ENCODE measurements at regions not wholly inside any gene's neighbourhood (a gene's known extent, or its start where the extent isn't known, plus 50 kb on each side); places are given as distances from the start of the nearest gene placed in this dataset.

DNA sequence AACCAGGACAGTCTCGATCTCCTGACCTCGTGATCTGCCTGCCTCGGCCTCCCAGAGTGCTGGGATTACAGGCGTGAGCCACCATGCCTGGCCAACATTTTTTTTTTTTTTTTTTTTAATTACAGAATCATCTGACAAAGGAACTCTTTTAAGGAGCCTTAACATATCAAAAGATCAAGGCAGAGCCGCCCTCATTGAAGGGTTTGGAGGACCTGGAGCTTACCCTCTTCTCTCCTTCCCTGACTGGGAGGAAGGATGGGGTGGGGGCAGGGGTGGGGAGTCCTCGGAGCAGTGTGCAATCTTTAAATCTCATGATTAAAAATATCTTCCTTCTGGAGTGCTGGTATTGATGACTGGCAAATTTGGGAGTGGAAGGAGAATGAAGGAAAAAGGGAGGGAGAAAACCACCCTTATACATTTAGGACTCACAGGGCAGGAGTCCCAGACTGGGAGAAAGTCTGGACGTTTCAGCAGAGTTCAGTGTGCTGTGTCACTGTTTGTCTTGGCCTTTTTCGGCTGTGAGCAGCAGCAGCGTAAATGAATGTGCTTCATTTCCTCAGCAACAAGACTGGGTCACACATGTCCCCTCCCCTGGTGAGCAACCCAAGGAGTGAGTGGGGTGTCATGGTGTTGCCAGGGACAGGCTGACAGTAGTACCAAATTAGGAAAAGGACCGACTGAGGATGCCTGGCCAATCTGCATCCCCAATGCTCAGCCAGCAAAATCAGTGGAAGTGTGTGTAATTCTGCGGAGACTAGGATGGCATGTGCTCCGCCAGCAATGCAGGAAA lies 115.3 kb upstream of the BNC2 start:
- in situ Hi-C loops (cut with HindIII; ENCODE audit: low pct_unique_long_range_greater_than_20kb, low sequenced_read_pairs) = no loop called here
- no peak for DNase-seq (ENCODE audit: low read depth, low spot score)

DNA sequence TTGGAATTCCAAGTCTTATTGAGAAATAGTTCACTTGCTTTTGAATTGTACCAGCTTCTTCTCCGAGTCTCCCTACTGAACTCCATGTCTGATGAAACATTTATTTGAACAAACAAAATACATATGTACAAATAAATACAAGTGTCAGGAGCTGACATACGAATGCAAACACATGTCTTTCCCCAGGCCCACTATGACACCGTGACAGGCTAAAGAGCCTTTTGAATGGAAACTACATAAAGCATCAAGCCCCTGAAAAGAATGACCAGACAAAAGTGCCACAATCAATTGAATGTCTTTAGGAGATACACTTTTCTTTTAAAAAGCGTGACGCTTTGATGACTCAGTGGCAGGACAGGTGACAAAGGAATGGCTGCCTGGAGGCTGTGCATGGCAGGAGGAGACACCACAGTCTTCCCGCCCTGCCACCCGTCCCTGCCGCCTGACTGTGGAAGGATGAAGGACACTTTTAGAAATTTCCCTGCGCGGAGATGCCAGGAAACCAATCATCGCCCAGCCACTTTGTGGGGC lies 112.4 kb upstream of the BNC2 start:
- no peak for DNase-seq (ENCODE audit: low read depth, low spot score)
- in situ Hi-C loops (cut with HindIII; ENCODE audit: low pct_unique_long_range_greater_than_20kb, low sequenced_read_pairs) = no loop called here

DNA sequence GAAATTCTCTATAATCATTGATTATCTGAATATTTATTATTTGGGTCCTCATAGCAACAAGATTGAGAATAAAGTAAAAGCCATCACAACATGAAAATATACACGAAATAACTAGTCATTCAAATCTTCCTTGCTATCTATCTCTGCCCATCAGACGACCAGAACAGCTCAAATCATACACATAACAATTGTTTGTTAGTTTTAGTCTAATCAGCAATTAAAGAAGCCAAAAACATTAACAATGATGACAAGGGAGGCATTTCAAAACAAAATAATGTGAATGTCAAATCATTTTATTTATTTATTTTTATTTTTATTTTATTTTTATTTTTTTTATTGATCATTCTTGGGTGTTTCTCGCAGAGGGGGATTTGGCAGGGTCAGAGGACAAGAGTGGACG lies 106.0 kb upstream of the BNC2 start:
- DNase-seq (ENCODE audit: low read depth, low spot score) = no peak
- in situ Hi-C loops (cut with HindIII; ENCODE audit: low pct_unique_long_range_greater_than_20kb, low sequenced_read_pairs) = no loop called here

DNA sequence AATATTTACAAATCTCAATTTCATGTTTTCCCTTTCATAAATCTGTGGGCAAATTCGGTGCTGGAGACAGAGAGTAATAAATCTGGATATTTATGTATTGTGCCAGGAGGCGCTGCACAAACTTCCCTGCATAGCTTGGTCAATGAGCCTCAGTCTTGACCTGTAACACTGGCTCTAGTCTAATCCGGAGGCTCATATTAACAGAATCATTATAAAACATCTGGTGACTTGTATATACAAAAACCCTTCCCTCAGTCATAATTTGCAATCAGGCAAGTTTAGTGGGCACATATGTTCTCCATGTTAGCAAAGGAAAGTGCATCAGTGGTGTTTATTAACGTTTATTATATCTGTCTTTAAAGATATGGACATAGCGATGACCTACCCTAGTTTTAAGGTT lies 104.0 kb upstream of the BNC2 start:
- no peak for DNase-seq (ENCODE audit: low read depth, low spot score)
- in situ Hi-C loops (cut with HindIII; ENCODE audit: low pct_unique_long_range_greater_than_20kb, low sequenced_read_pairs) = no loop called here

DNA sequence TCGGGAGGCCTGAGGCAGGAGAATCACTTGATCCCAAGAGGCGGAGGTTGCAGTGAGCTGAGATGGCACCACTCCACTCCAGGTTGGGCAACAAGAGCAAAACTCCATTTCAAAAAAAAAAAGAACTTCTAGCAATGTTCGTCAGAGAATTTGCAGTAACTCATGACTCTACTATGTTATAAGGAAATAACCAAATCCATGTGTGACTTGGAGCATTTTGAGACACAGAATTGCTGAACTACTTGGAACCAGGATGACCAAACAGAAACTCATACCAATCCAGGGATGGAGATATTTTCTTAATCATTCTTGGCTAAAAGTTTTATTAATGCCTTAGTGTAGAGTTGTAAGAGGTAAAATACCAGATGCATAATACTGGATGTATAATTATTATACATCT lies 99.9 kb upstream of the BNC2 start:
- no peak for DNase-seq (ENCODE audit: low read depth, low spot score)
- in situ Hi-C loops (cut with HindIII; ENCODE audit: low pct_unique_long_range_greater_than_20kb, low sequenced_read_pairs) = no loop called here

DNA sequence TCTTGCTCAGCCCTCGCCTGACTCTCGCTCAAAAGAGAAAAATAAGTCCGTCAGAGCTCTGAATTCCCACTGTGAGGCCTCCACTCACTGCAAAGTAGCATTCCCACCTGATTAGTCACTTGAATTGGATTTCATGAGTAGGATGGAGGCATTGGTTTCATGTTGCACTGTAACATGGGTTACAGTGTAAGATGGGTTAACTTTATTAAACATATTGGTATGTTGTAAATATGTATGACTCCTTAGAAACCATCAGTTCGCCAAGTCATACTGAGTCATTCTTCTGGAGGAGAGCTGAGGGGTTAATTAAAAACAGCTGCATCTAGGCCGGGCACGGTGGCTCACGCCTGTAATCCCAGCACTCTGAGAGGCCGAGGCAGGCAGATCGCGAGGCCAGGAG lies 93.8 kb upstream of the BNC2 start:
- in situ Hi-C loops (cut with HindIII; ENCODE audit: low pct_unique_long_range_greater_than_20kb, low sequenced_read_pairs) = no loop called here
- no peak for DNase-seq (ENCODE audit: low read depth, low spot score)

DNA sequence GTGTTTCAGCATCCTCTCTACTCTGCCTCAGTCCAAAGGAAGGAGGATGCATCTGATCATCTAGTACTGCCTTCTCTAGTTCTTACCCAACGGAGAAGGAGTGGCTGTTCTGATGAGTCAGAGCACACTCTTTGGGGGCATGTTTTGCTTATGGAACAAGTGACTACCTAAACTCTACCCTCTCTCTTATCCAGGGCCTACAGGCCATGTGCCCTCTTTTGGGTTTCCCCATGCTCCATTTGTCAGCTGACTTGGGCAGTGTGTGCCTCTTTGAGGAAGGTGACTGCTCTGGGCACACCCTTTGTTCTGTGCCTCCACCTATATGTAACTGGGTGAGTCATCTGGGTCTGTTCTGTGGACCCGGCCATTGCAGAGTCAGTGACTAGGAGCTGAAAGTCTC lies 89.6 kb upstream of the BNC2 start:
- in situ Hi-C loops (cut with HindIII; ENCODE audit: low pct_unique_long_range_greater_than_20kb, low sequenced_read_pairs) = no loop called here
- no peak for DNase-seq (ENCODE audit: low read depth, low spot score)

DNA sequence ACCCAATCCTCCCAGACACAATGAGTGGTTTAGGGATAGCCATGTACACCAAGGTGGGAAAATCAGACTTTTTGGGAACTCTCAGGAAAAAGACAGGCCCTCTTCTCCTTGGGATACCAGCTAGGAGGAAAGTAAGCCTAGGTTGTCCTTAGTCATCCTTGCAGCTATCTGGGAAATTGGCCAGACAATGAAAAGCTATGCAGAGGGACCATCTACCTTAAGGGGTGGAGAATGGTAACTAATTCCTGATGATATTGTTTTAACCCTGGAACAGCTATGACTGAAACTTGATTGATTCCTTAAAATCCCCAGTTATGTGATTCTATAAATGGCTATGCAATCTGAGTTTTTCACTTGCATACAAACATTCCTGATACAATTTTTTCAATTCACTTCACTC lies 88.9 kb upstream of the BNC2 start:
- in situ Hi-C loops (cut with HindIII; ENCODE audit: low pct_unique_long_range_greater_than_20kb, low sequenced_read_pairs) = no loop called here
- DNase-seq (ENCODE audit: low read depth, low spot score) = no peak

DNA sequence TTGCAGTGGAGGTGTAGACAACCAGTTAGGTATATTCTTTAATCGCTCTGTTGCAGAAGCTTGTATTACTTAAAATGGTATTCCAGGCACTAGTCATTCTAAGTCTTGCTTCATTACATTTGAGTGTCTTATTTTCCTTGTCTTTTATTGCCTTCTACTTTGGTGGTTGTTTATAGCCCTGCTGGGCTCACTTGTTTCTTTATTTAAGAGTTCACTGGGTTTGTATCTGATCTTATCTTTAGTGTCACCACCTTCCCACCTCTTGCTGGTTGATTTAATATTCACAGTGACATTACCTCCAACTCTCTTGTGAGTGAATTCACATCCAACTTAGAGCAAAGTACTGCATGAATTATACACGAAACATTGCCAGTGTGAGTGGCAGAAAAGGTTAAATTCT lies 83.6 kb upstream of the BNC2 start:
- no peak for DNase-seq (ENCODE audit: low read depth, low spot score)
- in situ Hi-C loops (cut with HindIII; ENCODE audit: low pct_unique_long_range_greater_than_20kb, low sequenced_read_pairs) = no loop called here

DNA sequence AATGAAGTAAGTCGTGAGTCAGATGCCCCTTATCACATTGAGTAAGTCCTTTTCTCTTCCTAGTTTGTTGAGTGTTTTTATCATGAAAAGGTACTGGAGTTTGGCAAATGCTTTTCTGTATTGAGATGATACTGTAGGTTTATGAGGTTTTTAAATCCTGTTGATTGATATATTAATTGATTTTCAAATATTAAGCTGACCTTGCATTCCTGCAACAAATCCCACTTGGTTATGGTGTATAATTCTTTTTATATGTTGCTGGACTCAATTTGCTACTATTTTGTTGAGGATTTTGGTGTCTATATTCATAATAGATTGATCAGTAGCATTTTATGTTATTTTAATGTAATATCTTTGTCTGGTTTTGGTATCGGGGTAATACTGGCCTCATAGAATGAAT lies 81.0 kb upstream of the BNC2 start:
- no peak for DNase-seq (ENCODE audit: low read depth, low spot score)
- in situ Hi-C loops (cut with HindIII; ENCODE audit: low pct_unique_long_range_greater_than_20kb, low sequenced_read_pairs) = no loop called here

DNA sequence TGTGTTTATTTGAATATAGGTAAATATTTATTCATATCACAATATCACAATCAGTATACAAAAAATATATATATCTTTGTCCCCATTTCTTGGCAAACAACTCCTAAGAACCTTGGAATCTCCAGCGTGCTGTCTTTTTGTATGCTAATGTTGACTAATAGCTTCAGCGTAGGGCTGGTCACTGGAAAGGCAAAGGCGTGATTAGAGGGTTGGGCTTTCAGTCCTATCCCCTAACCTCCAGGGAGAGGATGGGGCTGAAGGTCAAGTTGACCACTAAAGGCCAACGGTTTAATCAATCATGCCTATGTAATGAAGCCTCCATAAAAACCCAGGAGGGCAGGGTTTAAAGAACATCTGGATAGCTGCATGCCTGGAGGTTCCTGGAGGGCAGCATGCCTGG lies 79.6 kb upstream of the BNC2 start:
- no peak for DNase-seq (ENCODE audit: low read depth, low spot score)
- in situ Hi-C loops (cut with HindIII; ENCODE audit: low pct_unique_long_range_greater_than_20kb, low sequenced_read_pairs) = no loop called here

DNA sequence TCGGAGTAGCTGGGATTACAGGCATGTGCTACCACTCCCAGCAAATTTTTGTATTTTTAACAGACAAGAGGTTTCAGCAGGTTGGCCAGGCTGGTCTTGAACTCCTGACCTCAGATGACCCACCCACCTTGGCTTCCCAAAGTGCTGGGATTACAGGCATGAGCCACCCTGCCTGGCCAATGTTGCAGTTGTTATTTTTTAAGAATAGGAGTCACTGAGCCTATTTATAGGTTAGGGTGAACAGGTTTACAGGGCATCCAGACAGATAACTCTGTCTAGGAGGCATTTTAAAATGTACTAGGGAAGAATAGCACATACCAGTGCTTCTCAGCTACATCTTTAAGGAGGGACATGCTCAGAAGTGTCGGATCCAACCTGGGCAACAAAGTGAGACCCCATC lies 60.1 kb upstream of the BNC2 start:
- in situ Hi-C loops (cut with HindIII; ENCODE audit: low pct_unique_long_range_greater_than_20kb, low sequenced_read_pairs) = no loop called here
- DNase-seq (ENCODE audit: low read depth, low spot score) = no peak

DNA sequence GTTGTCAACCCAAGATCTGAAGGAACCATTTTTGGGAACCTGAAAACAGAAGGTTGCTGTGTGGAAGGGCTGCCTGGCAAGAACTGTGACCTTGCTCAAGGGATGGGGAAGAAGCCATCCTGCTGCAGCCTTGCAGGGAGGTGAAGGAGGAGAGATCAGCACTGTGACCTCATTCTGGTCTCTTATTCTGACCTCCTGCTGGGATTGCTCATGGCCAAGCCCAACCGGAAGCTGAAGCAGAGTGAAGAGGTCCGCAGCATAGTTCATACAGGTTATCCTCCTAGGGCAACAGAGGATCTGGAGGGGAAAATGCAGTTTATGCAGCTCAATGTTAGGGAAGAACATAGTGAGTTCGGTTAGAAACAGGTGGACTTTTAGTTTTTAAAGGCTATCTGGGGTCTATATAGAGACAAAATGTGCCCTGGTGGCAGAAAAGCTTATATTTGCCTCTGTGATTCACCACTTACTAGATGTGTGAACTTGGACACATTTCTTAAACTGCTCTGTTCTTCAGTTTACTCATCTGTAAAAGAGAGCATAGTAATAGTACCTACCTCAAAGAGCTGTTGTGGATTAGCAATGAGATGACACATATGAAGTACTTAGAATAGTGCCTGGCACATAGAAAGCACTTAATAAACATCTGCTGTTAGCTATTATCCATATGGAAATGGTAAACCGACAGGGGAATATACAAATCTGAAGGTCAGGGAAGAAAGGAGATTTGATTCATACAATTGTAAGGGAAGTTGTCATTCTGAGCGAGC lies 57.9 kb upstream of the BNC2 start:
- in situ Hi-C loops (cut with HindIII; ENCODE audit: low pct_unique_long_range_greater_than_20kb, low sequenced_read_pairs) = no loop called here
- DNase-seq (ENCODE audit: low read depth, low spot score) = no peak

DNA sequence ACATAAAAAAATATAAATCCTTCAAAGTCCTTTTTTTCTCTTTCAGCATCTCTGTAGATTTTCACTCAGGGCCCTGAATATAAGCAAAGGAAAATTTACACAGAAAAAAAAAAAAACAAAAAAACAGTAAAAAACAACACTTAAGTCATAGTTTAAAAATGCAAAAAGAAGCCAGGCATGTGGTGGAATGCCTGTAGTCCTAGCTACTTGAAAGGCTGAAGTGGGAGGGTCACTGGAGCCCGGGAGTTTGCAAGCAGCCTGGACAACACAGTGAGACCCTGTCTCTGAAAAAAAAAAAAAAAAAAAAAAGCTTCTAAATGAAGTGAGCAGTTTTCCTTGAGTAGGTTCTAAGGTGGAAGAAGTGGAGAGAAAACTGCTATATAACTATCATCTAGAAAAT lies 55.0 kb upstream of the BNC2 start:
- no peak for DNase-seq (ENCODE audit: low read depth, low spot score)

DNA sequence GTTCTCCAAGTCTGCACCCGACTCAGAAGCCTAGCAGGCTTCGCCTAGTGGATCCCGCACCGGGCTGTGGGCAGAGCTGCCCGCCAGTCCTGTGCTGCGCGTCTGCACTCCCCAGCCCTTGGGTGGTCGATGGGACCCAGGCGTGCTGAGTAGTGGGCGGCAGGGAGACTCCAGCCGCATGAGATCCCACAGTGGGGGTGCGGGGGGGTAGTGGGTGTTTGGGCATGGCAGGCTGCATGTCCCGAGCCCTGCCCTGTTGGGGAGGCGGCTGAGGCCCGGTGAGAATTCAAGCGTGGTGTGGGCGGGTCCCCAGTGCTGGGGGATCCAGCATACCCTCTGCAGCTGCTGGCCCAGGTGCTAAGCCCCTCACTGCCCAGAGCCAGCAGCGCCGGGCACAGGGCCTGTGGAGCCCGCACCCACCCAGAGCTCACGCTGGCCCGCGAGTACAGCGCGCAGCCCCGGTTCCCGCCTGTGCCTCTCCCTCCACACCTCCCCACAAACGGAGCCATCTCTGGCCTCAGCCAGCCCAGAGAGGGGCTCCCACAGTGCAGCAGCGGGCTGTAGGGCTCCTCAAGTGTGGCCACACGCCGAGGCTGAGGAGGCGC lies 53.9 kb upstream of the BNC2 start:
- in situ Hi-C loops (cut with HindIII; ENCODE audit: low pct_unique_long_range_greater_than_20kb, low sequenced_read_pairs) = no loop called here
- no peak for DNase-seq (ENCODE audit: low read depth, low spot score)

More for the DNA sequence above, 55.0 kb upstream of the BNC2 start:
- in situ Hi-C loops (cut with HindIII; ENCODE audit: low pct_unique_long_range_greater_than_20kb, low sequenced_read_pairs) = no loop called here

DNA sequence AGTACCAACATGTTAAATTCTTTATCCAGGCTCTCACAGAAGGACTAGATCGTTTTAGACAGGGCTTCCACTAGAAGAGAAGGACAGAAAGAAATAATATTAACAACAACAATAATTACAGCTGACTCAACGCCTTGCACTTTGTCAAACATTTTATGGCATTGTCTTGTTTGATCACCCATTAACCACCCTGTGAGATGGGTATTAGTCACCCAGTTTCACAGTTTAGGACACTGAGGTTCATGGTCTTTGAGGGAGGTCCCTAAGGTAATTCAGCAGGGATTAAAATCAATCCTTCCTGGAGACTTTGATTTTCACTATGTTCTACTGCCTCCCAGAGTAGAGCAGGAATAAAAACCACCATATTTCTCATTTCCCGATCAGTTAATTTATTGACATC lies 51.4 kb upstream of the BNC2 start:
- in situ Hi-C loops (cut with HindIII; ENCODE audit: low pct_unique_long_range_greater_than_20kb, low sequenced_read_pairs) = no loop called here
- DNase-seq (ENCODE audit: low read depth, low spot score) = no peak
